PC-3 (cell line): ENCODE measurements at regions not wholly inside any gene's neighbourhood (a gene's known extent, or its start where the extent isn't known, plus 50 kb on each side); places are given as distances from the start of the nearest gene placed in this dataset.

Experiments
- ATAC-seq: fragments of 200-7000 bp; cut with Tn5 transposase; 2 replicates; pipeline ENCODE4 v1.9.1; 2020; ENCODE audit warnings: mild to moderate bottlenecking, moderate library complexity
- BruUV-seq: library from RNA; stranded (reverse); fragments of 400-500 nt; replicated peaks from 2 replicates; lab custom pipeline; 2021; lab: Mats Ljungman, UMichigan
- CTCF ChIA-PET: fragments of 300-600 bp; sonication (Branson Sonifier 250); formaldehyde crosslinking; loops from one replicate; lab custom pipeline; 2022; ENCODE audit warnings: antibody characterized with exemption; lab: Charles Lee
- POLR2A ChIA-PET: fragments of 300-600 bp; sonication (Branson Sonifier 250); formaldehyde crosslinking; loops from one replicate; lab custom pipeline; 2022; ENCODE audit warnings: antibody characterized with exemption; ENCODE audit not compliant: unreplicated experiment; lab: Charles Lee
- DNase-seq: peaks from one replicate; pipeline ENCODE4 v3.0.0-alpha.2; 2015
- H2AFZ ChIP-seq: fragments of 300-600 bp; sonication (generic); 2 replicates; pipeline ENCODE4 v1.6.0; 2016; ENCODE audit warnings: antibody characterized with exemption, low read length
- H3F3A ChIP-seq: fragments of 300-600 bp; sonication (generic); one replicate; pipeline ENCODE4 v1.6.0; 2017; ENCODE audit warnings: antibody characterized with exemption, low read length, control low read depth, mild to moderate bottlenecking; ENCODE audit not compliant: unreplicated experiment
- H3K27ac ChIP-seq: fragments of 300-600 bp; sonication (generic); 2 replicates; pipeline ENCODE4 v1.5.1; 2016; ENCODE audit warnings: mild to moderate bottlenecking, low read length
- H3K27me3 ChIP-seq: fragments of 300-600 bp; sonication (generic); 2 replicates; pipeline ENCODE4 v1.6.1; 2016; ENCODE audit warnings: low read length, mixed read lengths
- H3K36me3 ChIP-seq: fragments of 300-600 bp; sonication (generic); 2 replicates; pipeline ENCODE4 v1.6.1; 2016; ENCODE audit warnings: low read depth, mixed run types, low read length, mixed read lengths
- H3K4me1 ChIP-seq: fragments of 300-600 bp; sonication (generic); 2 replicates; pipeline ENCODE4 v1.5.1; 2016; ENCODE audit warnings: low read length; ENCODE audit not compliant: insufficient read depth
- H3K4me2 ChIP-seq: fragments of 300-600 bp; sonication (generic); 2 replicates; pipeline ENCODE4 v1.6.0; 2016; ENCODE audit warnings: low read length
- H3K4me3 ChIP-seq: fragments of 300-600 bp; sonication (generic); 2 replicates; pipeline ENCODE4 v1.5.1; 2016; ENCODE audit warnings: mild to moderate bottlenecking, low read length, mixed read lengths
- H3K79me2 ChIP-seq: fragments of 300-600 bp; sonication (generic); 2 replicates; pipeline ENCODE4 v1.6.1; 2017; ENCODE audit warnings: low read length, mixed read lengths
- H3K9ac ChIP-seq: fragments of 300-600 bp; sonication (generic); 2 replicates; pipeline ENCODE4 v1.6.0; 2016; ENCODE audit warnings: mild to moderate bottlenecking, low read length
- H3K9me2 ChIP-seq: fragments of 300-600 bp; sonication (generic); replicated peaks from 2 replicates; pipeline ENCODE4 v1.6.1; 2016; ENCODE audit warnings: mixed run types, low read length, mixed read lengths
- H3K9me3 ChIP-seq: fragments of 300-600 bp; sonication (generic); 2 replicates; pipeline ENCODE4 v1.6.1; 2016; ENCODE audit warnings: low read length, mixed read lengths
- H4K20me1 ChIP-seq: fragments of 300-600 bp; sonication (generic); 2 replicates; pipeline ENCODE4 v1.6.1; 2016; ENCODE audit warnings: low read length, mixed read lengths
- CTCF ChIP-seq: fragments of 300-600 bp; sonication (generic); conservative IDR thresholded peaks from 2 replicates; pipeline ENCODE4 v1.5.1; 2017; ENCODE audit warnings: antibody characterized with exemption, low read depth, mild to moderate bottlenecking, low read length
- EZH2 ChIP-seq: fragments of 300-600 bp; sonication (generic); IDR thresholded peaks from one replicate; pipeline ENCODE4 v1.6.1; 2017; ENCODE audit warnings: antibody characterized with exemption, mild to moderate bottlenecking, low read length; ENCODE audit not compliant: unreplicated experiment
- EZH2phosphoT487 ChIP-seq: fragments of 300-600 bp; sonication (generic); IDR thresholded peaks from 2 replicates; pipeline ENCODE4 v1.6.1; 2018; ENCODE audit warnings: mild to moderate bottlenecking, antibody characterized with exemption, low read length, borderline replicate concordance
- intact Hi-C: fragments of 100-400 bp; cut with micrococcal nuclease; formaldehyde crosslinking; loops from 2 replicates; pipeline ENCODE4 v1.9.0; 2023

- Histone ChIP-seq H2AFZ (no peak overlapping the region), H3K36me3 (no peaks in the 10 kb centered on the region), H3K4me3 (no peak overlapping the region), H4K20me1 (no peaks in the 10 kb centered on the region), H3K9ac (no peak overlapping the region), H3K4me2 (no peak overlapping the region), H3F3A (no peaks in the 10 kb centered on the region), H3K27me3 (peaks cover 24% of the 10 kb centered on the region; the same call in 1 of the 2 replicates), H3K79me2 (no peaks in the 10 kb centered on the region), H3K4me1 (no peaks in the 10 kb centered on the region), H3K27ac (no peak overlapping the region), H3K9me3 (no peaks in the 10 kb centered on the region), H3K9me2 (no peaks in the 10 kb centered on the region)
- ATAC-seq (0 out of 2 replicates have a peak, but pooled peaks have one; percentile 33), DNase-seq (peak; percentile 30)
- TF ChIP-seq CTCF (no peak), EZH2 (no peak), EZH2phosphoT487 (no peak)
- CTCF ChIA-PET = no interaction called here
- intact Hi-C loops = no loop called here
- POLR2A ChIA-PET = no interaction called here
- BruUV-seq = no TSS peak
Measured at GRCh38 chr4:56197387-56197786, 189.9 kb downstream of the AASDH start.

DNA sequence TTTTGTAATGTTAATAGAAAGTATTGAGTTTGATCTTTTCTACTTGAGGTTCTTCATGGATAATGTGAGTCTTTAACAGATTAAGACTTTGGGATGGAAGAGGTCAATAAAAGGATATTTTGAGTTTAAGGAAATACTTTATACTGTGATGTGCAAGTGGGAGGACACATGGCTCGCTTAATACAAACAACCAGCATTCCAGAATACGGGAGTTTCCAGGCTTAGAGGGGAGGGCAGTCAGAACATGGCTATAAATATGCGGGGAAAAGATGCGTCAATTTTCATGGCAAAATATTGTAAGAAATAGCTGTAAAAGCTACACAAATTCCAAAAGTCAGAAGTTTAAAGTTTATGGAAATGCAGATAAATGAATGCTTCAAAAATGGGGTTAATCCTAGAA, 192.3 kb downstream of the AASDH start:
- H3K9ac ChIP-seq = no peak overlapping the region
- H3K4me3 ChIP-seq = no peak overlapping the region
- H2AFZ ChIP-seq = no peak overlapping the region
- H3F3A ChIP-seq = no peaks in the 10 kb centered on the region
- intact Hi-C loops = no loop called here
- H3K27me3 ChIP-seq = peaks cover 11% of the 10 kb centered on the region; the same call in 1 of the 2 replicates
- H4K20me1 ChIP-seq = no peaks in the 10 kb centered on the region
- no peak overlapping the region for H3K27ac ChIP-seq
- no peaks in the 10 kb centered on the region for H3K9me2 ChIP-seq
- H3K4me1 ChIP-seq = no peaks in the 10 kb centered on the region
- CTCF ChIA-PET = no interaction called here
- no TSS peak for BruUV-seq
- H3K4me2 ChIP-seq = no peak overlapping the region
- ATAC-seq (no peak), DNase-seq (no peak)
- no peak for TF ChIP-seq CTCF
- no peak for TF ChIP-seq EZH2phosphoT487
- TF ChIP-seq EZH2 = no peak
- POLR2A ChIA-PET = no interaction called here
- no peaks in the 10 kb centered on the region for H3K9me3 ChIP-seq
- no peaks in the 10 kb centered on the region for H3K79me2 ChIP-seq
- H3K36me3 ChIP-seq = no peaks in the 10 kb centered on the region

GRCh38 chr4:56191534-56191933, 195.8 kb downstream of the AASDH start:
- Histone ChIP-seq H3K9me2 (no peaks in the 10 kb centered on the region), H3K9me3 (no peaks in the 10 kb centered on the region), H3F3A (no peaks in the 10 kb centered on the region), H3K4me3 (no peak overlapping the region), H3K27me3 (peaks cover 11% of the 10 kb centered on the region; the same call in 1 of the 2 replicates), H3K27ac (no peak overlapping the region), H3K9ac (no peak overlapping the region), H3K4me2 (no peak overlapping the region), H4K20me1 (no peaks in the 10 kb centered on the region), H2AFZ (no peak overlapping the region), H3K4me1 (no peaks in the 10 kb centered on the region), H3K36me3 (no peaks in the 10 kb centered on the region), H3K79me2 (no peaks in the 10 kb centered on the region)
- no peak for ATAC-seq
- ChIA-PET CTCF (no interaction called here), POLR2A (no interaction called here)
- no peak for DNase-seq
- TF ChIP-seq CTCF (no peak), EZH2 (no peak), EZH2phosphoT487 (no peak)
- no TSS peak for BruUV-seq
- intact Hi-C loops = no loop called here
